Muscle layer of duodenum (tissue), 2 donors: ENCODE measurements at regions not wholly inside any gene's neighbourhood (a gene's known extent, or its start where the extent isn't known, plus 50 kb on each side); places are given as distances from the start of the nearest gene placed in this dataset.
"Not testable (repeated sequence)": the region's sequence is repeated elsewhere in the genome, so short reads cannot be mapped to it uniquely, and the experiment has no call there.

Experiments used
- H3K27ac ChIP-seq: one replicate; pipeline ENCODE4 v1.7.0; 2013; ENCODE audit warnings: mild to moderate bottlenecking, low read length
- H3K27me3 ChIP-seq: one replicate; pipeline ENCODE4 v1.7.0; 2013; ENCODE audit warnings: low read depth, mild to moderate bottlenecking, control low read depth, low read length
- H3K36me3 ChIP-seq, 2 donors: one replicate each; pipeline ENCODE4 v1.7.0; 2013; ENCODE audit warnings: low read length in 2 of 2, control low read depth in 1 of 2, mild to moderate bottlenecking in 1 of 2; ENCODE audit not compliant: insufficient read depth in 2 of 2, control insufficient read depth in 1 of 2
- H3K4me1 ChIP-seq, 2 donors: one replicate each; pipeline ENCODE4 v1.7.0; 2013; ENCODE audit warnings: low read length in 2 of 2, mild to moderate bottlenecking in 2 of 2, control low read depth in 1 of 2, moderate library complexity in 1 of 2; ENCODE audit not compliant: insufficient read depth in 2 of 2, control insufficient read depth in 1 of 2
- H3K4me3 ChIP-seq, 2 donors: one replicate each; pipeline ENCODE4 v1.7.0; 2013; ENCODE audit warnings: low read length in 2 of 2, low read depth in 1 of 2, mild to moderate bottlenecking in 1 of 2
- H3K9me3 ChIP-seq, 2 donors: one replicate each; pipeline ENCODE4 v1.7.0; 2013; ENCODE audit warnings: low read length in 2 of 2, control low read depth in 1 of 2, mild to moderate bottlenecking in 1 of 2; ENCODE audit not compliant: control insufficient read depth in 1 of 2
- donor health status: healthy.

DNA sequence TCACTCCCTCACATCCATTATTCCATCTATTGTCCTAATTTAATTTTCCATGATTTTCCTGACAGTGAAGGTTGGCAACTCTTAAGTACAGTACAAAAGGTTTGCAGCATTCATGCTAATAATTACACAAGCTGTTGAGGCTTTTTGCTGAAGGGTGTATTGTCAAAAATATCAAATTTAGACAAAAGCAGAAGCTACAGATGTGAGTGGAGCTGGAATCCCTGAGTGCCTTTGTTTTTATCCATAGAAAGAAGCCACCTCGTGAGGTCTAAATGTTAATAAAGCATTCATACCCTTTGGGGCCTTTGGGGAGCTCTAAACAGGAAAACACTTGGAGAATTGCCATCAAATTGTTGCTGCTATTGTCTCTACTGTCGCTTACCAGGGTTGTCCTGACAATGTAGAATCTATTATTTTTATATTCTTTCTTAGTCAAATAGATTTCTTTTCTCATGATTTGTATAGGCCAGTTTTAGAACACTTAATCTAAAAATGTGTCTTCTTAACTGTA lies 185.8 kb upstream of the ROBO1 start:
- Histone ChIP-seq H3K27me3 (no peaks in the 10 kb centered on the region), H3K9me3 (no peaks in the 10 kb centered on the region), H3K4me1 (no peaks in the 10 kb centered on the region), H3K4me3 (no peak overlapping the region), H3K27ac (no peak overlapping the region), H3K36me3 (no peaks in the 10 kb centered on the region)

DNA sequence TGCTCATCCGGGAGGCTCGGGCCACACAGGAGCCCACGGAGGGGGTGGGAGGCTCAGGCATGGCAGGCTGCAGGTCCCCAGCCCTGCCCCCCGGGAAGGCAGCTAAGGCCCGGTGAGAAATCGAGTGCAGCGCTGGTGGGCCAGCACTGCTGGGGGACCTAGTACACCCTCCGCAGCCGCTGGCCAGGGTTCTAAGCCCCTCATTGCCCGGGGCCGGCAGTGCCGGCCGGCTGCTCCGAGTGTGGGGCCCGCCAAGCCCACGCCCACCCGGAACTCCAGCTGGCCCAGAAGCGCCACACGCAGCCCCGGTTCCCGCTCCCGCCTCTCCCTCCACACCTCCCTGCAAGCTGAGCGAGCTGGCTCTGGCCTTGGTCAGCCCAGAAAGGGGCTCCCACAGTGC lies 183.6 kb upstream of the ROBO1 start:
- H3K27me3 ChIP-seq, H3K27ac ChIP-seq, H3K36me3 ChIP-seq, H3K9me3 ChIP-seq, H3K4me3 ChIP-seq, H3K4me1 ChIP-seq: not testable (repeated sequence)

DNA sequence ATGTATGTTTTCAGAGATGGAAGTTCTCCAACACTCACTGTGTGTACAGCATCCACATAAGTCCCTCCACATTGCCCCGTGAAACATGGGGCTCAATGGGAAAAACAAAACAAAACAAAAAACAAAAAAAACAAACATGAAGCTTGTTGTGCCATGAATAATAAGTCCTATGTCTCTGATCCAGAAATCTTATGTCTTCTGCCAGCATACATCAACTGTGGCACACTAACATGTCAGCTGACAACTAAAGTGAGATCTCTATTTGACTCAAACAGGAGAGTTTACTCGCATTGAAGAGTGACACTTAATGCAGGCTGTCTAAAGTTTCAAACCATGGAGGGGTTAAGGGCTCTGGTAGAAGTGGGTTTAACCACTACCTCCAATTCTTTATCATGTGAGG lies 180.2 kb upstream of the ROBO1 start:
- Histone ChIP-seq H3K36me3 (no peaks in the 10 kb centered on the region), H3K4me3 (no peak overlapping the region), H3K27ac (no peak overlapping the region), H3K4me1 (no peaks in the 10 kb centered on the region), H3K9me3 (no peaks in the 10 kb centered on the region), H3K27me3 (no peaks in the 10 kb centered on the region)

DNA sequence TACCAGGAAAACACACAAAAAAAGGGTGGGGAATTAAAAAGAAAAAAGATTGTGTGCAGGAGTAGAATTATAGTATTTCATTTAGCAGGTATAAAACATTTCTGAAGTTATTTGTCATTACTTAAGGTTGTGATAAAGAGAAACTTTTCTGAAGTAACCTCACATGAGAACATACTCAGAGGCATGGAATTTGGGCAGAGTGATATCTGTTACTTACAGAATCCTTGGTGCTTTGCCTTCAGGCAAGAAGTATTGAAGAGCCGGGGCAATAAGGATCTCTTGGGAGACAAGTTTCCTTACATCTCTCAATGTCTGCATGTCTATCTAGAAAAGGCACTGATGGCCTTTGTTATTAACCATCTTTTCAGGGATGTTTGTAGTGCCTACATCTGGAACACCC lies 179.7 kb upstream of the ROBO1 start:
- Histone ChIP-seq H3K36me3 (no peaks in the 10 kb centered on the region), H3K4me1 (no peaks in the 10 kb centered on the region), H3K27me3 (no peaks in the 10 kb centered on the region), H3K9me3 (no peaks in the 10 kb centered on the region), H3K27ac (no peak overlapping the region), H3K4me3 (no peak overlapping the region)

DNA sequence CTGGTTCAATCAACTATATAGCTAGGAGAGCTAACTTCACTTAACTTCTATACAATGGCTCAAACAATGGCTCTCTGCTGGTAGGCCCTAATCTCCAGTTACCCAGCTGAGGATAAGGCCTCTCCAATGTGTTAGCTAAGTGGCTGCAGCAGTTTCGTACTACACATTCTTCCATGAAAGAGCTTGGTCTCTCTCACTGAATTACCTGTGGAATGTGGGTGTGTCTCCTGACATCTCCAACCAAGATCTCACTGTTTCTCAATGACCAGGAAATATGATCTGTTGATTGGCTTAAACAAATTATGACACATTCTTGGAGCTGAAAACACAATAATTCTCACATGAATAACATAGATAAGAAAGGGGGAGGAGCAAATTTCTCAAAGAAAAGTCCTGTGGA lies 169.8 kb upstream of the ROBO1 start:
- Histone ChIP-seq H3K4me1 (no peaks in the 10 kb centered on the region), H3K27me3 (no peaks in the 10 kb centered on the region), H3K27ac (no peak overlapping the region), H3K36me3 (no peaks in the 10 kb centered on the region), H3K9me3 (no peaks in the 10 kb centered on the region), H3K4me3 (no peak overlapping the region)

DNA sequence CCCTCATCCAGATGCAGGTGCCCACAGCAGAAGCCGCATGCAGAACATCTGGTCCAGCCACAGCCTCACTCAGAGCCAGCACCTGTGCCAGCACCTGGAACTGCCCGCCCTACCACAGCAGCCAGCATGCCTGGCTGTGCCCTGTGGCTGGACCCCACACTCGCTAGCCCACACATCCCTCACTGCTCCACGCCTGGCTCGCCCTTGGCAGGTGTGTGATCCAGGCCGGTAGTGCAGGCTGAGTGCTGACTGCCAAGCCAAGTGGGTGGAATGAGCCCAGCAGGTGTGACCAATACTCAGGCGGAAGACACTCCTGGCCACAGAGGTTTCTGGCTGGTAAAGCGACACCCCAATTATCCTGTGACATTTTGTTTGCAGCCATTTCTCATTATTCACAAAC lies 162.4 kb upstream of the ROBO1 start:
- Histone ChIP-seq H3K4me3 (no peak overlapping the region), H3K9me3 (no peaks in the 10 kb centered on the region), H3K4me1 (no peaks in the 10 kb centered on the region), H3K27me3 (no peaks in the 10 kb centered on the region), H3K36me3 (no peaks in the 10 kb centered on the region), H3K27ac (no peak overlapping the region)

DNA sequence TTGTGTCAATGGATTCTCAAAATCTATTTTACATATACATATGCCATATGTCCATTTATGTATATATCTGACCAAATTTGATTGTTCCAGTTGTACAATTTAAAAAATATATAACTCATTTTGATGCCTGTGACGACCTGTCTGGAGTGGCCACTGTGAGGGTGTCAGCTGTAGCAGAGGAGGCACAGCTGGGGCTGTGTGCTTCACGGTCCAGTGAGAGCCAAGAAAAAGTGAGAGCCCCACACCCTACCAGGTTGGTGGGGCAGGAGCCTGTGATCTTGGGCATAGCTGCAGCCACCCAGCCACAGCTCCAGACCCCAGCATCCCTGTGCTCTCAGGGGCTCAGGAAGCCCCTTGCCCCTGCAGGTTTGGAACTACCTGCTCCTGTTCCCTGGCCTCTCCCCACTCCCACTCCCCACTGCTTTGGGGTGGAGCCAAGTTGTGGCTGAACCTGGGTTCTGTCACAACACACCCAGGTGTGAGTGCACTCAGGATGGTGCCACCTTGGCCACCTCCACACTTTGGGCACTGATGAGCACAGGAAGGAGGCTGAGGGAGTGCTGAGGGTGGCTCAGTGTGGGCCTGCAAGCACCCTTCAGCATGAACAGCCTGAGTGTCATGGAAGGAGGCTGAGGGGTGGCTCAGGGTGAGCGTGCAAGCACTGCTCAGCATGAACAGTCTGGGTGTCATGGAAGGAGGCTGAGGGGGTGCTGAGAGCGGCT lies 161.1 kb upstream of the ROBO1 start:
- Histone ChIP-seq H3K27ac (no peak overlapping the region), H3K27me3 (no peaks in the 10 kb centered on the region), H3K4me1 (no peaks in the 10 kb centered on the region)

DNA sequence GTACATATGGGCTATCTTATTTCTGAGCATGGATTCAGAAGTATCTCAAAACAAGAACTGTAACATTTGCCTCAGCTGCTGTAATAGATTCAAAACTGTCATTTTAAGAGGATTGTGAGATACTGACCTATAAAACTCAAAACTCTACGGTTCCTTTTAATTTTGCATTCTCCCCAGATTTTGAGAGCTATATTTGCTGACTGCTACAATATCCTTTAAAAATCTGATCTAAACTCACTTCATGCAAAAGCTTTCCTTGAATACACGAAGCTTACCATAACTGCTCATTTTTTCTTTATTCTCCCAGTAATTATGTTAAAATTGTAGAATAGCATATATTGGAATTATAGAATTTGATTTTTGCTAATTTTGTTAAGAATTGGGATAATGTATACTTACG lies 158.7 kb upstream of the ROBO1 start:
- Histone ChIP-seq H3K4me3 (no peak overlapping the region), H3K9me3 (no peaks in the 10 kb centered on the region), H3K27me3 (no peaks in the 10 kb centered on the region), H3K36me3 (no peaks in the 10 kb centered on the region), H3K27ac (no peak overlapping the region), H3K4me1 (no peaks in the 10 kb centered on the region)

More for the DNA sequence above, 161.1 kb upstream of the ROBO1 start:
- Histone ChIP-seq H3K36me3 (no peaks in the 10 kb centered on the region), H3K9me3 (no peaks in the 10 kb centered on the region), H3K4me3 (no peak overlapping the region)

DNA sequence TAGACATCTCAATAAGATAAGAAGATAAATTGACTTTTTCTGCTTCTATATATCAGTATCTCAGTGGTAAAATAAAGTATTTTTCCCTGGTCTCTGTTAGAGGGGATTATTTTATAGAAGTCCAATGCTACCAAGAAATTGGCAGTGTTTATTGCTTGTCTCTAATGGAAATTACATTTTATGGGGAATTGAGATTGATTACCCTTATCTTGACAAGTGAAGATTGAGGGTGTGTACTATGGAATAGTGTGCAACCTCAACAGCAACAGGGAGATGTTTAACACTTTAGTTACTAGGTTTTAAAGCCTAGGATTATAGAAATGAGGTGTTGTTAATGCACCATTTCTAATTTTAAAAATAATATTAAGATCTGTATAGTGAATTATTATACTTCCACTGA lies 154.8 kb upstream of the ROBO1 start:
- no peaks in the 10 kb centered on the region for H3K9me3 ChIP-seq

DNA sequence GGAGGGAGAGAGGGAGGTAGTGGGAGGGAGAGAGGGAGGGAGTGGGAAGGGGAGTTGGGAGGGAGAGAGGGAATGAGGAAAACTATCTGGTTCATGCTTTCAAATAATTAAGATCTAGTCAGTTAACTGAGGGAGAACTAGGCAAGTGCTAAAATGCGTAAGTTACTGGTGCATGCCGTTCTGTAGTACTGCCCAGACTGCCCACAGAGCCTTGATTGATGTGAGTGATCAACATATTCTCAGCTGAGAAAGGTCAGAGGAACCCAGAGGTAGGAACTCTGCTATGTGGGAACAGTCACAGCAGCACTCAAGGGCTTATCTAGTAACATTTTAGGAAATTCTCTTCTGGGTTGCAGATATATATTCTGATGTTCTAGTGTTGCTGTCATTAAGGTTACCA lies 149.8 kb upstream of the ROBO1 start:
- Histone ChIP-seq H3K27me3 (no peaks in the 10 kb centered on the region), H3K36me3 (no peaks in the 10 kb centered on the region), H3K4me1 (no peaks in the 10 kb centered on the region), H3K27ac (no peak overlapping the region), H3K4me3 (no peak overlapping the region), H3K9me3 (no peaks in the 10 kb centered on the region)

More for the DNA sequence above, 154.8 kb upstream of the ROBO1 start:
- Histone ChIP-seq H3K27me3 (no peaks in the 10 kb centered on the region), H3K27ac (no peak overlapping the region), H3K36me3 (no peaks in the 10 kb centered on the region), H3K4me1 (no peaks in the 10 kb centered on the region), H3K4me3 (no peak overlapping the region)

DNA sequence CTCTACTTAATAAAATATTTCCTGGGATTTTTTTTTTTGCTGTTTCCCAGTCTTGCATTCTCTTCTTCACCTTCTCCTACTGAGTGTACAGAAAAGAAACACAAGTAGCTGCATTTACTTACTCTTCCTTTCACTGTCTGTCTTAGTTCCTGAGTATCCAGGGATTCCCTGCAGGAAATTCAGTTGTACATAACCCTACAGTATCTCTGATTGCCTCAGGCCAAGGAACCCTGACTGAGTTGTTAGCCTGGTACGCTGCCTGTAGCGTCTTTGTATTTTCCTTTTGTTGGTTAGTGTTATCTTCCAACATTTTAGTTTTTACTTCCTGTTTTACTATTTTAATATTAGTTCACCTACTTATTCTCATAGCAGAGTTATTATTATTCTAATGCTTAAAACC lies 142.5 kb upstream of the ROBO1 start:
- no peaks in the 10 kb centered on the region for H3K9me3 ChIP-seq
- no peak overlapping the region for H3K27ac ChIP-seq
- H3K4me1 ChIP-seq = no peaks in the 10 kb centered on the region
- H3K27me3 ChIP-seq = no peaks in the 10 kb centered on the region
- no peak overlapping the region for H3K4me3 ChIP-seq
- no peaks in the 10 kb centered on the region for H3K36me3 ChIP-seq

DNA sequence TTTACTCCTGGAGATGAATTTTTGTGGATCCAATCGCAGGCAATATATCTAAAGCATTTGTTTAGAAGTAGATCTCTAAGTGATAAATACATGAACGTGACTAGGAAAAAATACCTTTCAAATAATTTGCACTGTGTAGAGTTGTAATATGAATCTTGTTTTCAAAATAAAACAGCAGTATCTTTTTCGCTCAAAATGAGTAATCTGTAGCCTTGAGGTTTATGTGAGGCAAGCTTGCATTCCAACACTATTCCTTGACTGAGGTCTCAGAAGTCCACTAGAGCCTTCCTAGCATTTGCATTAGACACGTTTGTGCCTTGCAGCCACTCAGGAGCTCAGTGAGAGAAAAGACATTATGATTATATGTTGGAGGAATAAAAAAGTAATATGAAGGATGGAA lies 138.3 kb upstream of the ROBO1 start:
- Histone ChIP-seq H3K4me3 (no peak overlapping the region), H3K27me3 (no peaks in the 10 kb centered on the region), H3K9me3 (no peaks in the 10 kb centered on the region), H3K36me3 (no peaks in the 10 kb centered on the region), H3K27ac (no peak overlapping the region), H3K4me1 (no peaks in the 10 kb centered on the region)
